OCI-LY7 (cell line): ENCODE measurements at regions not wholly inside any gene's neighbourhood (a gene's known extent, or its start where the extent isn't known, plus 50 kb on each side); places are given as distances from the start of the nearest gene placed in this dataset.

Experiments
- CTCF ChIP-seq: fragments of 200-600 bp; sonication (generic); conservative IDR thresholded peaks from 2 replicates; pipeline ENCODE4 v1.5.1; 2014; ENCODE audit warnings: mild to moderate bottlenecking, antibody characterized with exemption, low read length, moderate library complexity, mixed read lengths
- EZH2phosphoT487 ChIP-seq: fragments of 200-600 bp; sonication (generic); IDR thresholded peaks from 2 replicates; pipeline ENCODE4 v1.6.1; 2018; ENCODE audit warnings: low read depth, borderline replicate concordance, mild to moderate bottlenecking, mixed run types, antibody characterized with exemption, low read length, moderate library complexity, mixed read lengths

- TF ChIP-seq EZH2phosphoT487 = no peak
- TF ChIP-seq CTCF = no peak
These were observed 219.6 kb upstream of the CHD6 start for GRCh38 chr20:41837669-41838224.
